ENCODE measurements at regions not wholly inside any gene's neighbourhood (a gene's known extent, or its start where the extent isn't known, plus 50 kb on each side); places are given as distances from the start of the nearest gene placed in this dataset.

GRCh38 chr6:120005292-120005976 is 655.9 kb upstream of the MAN1A1 start:
- no peak for TF ChIP-seq CTCF (IDR thresholded peaks at IDR 0.05)
- no peak for TF ChIP-seq POLR2A (IDR thresholded peaks at IDR 0.05)

Data from body of pancreas (tissue), 4 donors.